GM19240 (cell line): ENCODE measurements at regions not wholly inside any gene's neighbourhood (a gene's known extent, or its start where the extent isn't known, plus 50 kb on each side); places are given as distances from the start of the nearest gene placed in this dataset.

ENCODE experiments used
- DNase-seq: peaks from one replicate; pipeline ENCODE4 v3.0.0; 2011; ENCODE audit warnings: low spot score; ENCODE audit not compliant: insufficient read length

GRCh38 chr11:93959663-93960062 lies 61.5 kb upstream of the HEPHL1 start:
- DNase-seq = no peak

DNA sequence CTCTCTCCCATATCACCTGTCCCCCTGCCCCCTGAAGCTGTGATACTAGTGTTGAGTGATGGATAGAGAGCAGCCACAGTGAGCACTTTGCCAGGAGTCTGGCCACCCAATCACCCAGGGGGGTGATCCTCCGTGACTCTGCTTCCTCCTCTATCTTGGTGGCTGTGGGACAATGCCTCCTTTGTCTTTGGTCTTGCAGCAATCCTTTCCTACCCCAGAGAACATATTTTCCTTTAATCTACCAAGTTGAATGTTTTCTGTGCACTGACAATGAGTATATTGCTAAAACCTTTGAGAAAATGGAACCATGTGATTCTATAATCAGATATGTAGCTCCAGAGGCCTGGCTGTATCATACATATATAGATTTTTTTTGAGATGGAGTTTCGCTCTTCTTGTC lies 58.1 kb upstream of the HEPHL1 start:
- no peak for DNase-seq

GRCh38 chr11:93967258-93967657 lies 53.9 kb upstream of the HEPHL1 start:
- no peak for DNase-seq

- DNase-seq = no peak
These were observed 53.2 kb upstream of the HEPHL1 start for GRCh38 chr11:93967944-93968343.

GRCh38 chr11:93969925-93970922 lies 50.9 kb upstream of the HEPHL1 start:
- DNase-seq = no peak
